HK-2 (cell line): ENCODE measurements at regions not wholly inside any gene's neighbourhood (a gene's known extent, or its start where the extent isn't known, plus 50 kb on each side); places are given as distances from the start of the nearest gene placed in this dataset.
A peak's percentile ranks its signal among the peaks of the same experiment; 100 is the strongest.
"Not testable (repeated sequence)": the region's sequence is repeated elsewhere in the genome, so short reads cannot be mapped to it uniquely, and the experiment has no call there.

Experiments
- DNase-seq: peaks from one replicate; pipeline ENCODE4 v3.0.0-alpha.2; 2018; ENCODE audit not compliant: unreplicated experiment

DNA sequence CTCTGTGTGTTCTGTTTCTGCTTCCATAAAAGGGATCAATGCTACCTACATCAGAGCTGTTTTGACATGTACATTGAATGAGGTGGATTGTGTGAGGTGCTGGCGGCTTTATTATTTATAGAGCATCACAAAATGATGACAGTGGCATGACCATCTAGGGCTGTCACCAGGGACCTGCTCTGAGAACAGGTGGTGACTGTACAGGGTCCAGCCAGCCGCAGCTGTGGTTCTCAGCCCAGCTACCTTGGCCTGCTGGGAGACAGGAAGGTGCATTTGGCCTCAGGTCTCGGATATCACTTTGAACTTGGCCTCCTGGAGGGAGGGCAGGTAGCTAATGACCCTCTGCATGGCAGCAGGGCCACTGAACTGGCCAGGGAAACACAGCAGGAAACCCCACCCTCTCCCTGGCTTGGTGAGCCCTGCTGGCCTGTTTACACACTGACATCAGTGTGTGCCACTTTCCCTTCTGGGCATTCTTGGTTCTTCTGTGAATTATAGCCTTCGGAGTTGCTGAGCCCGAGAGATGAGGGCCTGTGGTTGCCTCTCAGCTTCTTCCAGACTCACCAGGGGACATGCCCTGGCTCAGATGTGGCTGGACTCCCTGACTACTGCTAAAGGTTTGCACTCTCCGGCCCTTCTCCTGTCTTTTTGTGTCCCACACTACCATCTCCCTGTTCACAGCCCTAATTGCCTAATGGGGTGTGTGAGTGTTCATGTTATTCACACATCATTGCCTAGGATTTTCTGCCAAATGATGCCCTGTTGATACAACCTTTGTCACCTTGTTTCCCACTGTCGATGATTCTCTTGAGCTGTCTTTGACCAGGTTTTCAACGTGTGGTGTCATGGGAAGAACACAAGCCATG lies 109.2 kb upstream of the RAB12 start:
- DNase-seq: no peak

DNA sequence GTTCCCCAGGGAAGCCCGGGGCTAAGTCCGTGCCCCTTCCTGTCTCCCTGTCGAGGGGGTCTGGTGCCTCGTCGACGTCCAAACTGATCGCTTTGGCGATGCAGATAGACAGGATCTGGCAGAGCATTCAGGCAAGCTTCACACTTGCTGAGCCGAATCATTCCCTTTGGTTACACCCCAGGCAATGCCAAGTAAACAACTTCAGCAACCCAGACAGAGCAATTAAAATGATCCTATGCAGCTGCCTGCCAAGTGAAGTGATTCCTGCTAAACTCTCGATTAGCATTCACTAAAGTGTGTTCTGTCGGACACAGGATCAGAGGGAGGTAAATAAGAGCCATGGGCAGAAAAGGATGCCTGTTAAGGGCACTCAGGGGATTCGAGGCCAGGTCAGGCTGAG lies 108.2 kb upstream of the RAB12 start:
- DNase-seq: no peak

DNA sequence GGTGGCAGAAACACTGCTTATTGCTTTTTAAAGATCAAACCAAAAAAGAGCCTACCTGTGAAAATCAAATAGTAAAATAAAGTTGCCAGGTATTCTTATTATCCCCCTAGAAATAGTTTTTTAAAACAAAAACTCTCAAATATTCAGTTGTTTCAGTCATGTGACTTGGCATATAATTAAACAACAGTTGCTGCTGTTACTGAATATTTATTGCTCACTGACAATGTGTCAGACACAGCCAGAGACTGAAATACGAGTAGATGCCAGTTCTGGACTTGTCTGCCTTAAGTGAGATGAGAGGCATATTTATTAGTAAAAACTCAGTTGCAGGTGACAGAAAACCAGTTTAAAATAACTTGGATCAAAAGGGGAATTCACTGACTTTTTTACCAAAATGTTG lies 106.0 kb upstream of the RAB12 start:
- no peak for DNase-seq

DNA sequence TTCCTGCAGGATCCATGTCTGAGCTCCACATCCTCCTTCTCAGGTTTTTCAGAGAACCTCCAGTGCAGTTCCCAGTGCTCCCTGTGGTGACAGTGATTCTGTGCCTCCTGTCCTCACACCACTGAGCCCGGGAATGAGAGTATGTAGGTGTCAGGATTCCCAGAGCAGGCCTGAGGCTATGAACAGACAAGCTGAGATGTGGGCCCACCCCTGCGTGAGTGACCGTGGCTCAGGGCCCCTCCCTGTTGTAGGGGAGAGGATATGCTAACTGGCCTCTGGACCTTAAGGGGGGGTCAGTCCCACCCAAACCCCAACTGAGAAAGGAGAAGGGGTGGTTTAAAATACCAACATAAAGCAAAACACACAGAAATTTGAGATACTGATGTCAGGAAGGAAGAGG lies 104.8 kb upstream of the RAB12 start:
- no peak for DNase-seq

DNA sequence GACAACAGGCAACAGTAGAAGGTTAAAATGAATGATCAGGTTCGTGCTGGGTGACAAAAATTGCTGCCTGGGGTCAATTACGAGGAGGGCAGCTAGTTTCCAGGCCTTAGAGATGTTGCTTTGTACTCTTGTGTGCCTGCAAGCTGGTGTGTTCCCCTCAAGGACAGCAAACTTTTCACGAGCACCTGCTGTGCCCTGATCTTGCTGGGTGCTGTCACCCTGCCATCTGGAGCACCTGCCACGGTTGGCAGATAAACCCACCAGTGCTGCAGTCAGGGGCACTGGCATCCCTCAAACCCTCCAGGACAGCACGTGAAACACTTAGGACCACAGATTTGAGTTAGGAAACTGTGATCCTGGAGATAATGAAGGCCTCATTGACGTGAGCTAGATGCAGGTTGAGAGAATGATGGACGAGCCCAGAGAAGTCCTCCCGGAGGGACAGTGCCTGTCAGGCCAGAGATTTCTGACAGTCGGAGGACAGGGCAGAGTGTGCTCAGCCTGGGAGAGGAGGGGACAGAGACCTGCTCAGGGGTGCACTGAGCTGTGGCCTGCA lies 104.3 kb upstream of the RAB12 start:
- DNase-seq: no peak

DNA sequence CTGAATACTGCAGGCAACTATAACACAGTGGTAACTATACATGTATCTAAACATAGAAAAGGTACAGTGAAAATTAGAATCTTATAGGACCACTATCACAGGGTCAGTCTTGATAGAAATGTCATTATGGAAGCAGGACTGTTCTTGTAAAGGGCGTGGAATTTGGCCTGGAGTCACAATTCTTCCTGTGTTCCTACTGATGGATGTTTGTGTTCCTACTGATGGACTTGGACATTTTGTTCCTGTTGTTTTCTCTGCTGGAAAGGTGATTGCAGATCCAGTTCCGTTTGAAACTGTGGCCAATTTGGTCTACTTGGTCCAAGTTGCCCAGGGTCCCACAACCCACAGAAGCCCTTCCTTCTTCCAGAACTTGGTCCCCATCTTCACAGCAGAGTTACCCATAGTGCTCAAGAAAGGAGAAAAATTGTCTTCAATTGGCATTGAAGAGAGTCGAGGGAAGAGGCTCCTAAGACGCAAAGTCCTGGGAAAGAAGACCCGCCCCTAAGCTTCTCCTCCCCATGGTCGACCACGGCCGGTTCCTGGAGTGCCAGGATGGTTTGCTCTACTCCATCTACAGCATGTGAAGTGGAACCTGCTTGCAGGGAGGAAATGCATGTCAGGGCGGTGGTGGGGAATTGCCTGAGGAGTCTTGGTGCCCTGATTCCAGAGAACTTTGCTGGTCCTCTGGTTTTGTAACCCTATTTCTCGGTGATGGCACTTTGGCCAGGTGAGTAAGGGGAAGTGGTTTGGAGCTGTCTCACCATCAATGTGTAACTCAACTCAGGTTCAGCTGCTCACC lies 102.8 kb upstream of the RAB12 start:
- no peak for DNase-seq

DNA sequence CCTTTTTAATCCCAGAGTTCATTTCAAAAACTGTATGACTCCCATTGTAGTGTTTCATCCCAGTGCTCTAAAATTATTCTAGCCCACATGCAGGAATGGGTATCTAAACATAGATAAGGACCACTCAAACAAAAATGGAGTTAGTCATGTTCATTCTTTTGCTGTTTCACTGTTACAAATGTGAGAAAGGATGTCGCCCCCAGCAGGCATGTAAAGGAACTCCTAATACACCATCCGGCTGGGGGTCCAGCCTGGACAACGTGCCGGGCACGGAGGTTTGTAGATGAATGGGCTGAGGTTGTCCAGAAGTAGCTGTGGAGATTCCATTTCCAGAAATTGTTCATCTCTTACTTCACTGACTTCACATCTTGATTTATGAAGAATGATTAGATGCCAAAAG lies 101.9 kb upstream of the RAB12 start:
- DNase-seq: no peak

DNA sequence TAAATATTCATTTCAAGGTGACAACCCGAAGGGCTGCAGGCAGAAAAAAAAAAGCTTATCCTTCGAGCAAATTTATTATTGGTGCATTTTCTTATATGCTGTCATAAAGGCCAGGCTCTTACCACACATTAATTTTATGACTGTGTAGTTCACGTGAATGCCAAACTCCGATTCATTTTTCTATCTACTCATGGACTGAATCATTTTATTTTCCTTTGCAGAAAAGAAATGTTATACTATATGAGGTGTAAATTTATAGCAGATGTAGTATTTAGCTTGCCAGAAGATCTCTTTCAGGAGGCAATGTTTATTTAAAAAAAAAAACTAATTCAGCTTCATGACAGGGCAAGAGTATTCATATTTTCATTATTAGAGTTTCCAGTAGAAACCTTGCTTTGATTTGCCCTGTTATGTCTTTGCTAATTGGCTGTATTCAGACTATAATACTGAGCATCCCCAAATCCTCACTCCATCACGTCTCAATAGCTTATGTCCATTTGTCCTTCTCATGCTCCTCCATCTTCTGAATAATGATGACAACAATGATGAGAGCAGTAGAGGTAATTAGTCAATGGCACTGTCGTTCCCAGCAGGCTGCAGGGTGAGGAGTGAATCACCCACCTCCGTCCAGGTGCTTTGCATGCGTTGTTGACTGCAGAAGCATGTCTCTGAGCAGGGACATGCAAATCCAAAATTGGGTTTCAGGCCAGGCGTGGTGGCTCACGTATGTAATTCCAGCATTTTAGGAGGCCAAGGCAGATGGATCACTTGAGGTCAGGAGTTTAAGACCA lies 101.1 kb upstream of the RAB12 start:
- no peak for DNase-seq

DNA sequence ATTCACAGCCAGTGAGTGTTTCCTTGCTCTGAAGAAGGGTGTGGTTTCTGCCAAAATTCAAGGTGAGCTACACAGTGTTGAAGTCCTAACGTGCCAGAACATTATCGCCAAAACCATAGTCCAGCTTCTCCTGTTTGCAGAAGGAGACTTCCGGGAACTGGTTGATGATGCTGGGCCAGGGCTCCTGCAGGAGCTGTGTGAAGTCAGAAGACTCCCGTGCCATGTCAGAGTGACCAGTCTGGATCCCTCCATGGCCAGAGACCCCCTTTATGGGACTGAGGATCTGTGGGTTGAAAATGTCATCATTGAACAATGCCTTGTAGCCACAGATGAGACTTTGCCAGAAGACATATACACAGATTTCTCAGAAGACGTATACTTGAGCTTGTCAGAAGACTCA lies 96.0 kb upstream of the RAB12 start:
- DNase-seq: no peak

DNA sequence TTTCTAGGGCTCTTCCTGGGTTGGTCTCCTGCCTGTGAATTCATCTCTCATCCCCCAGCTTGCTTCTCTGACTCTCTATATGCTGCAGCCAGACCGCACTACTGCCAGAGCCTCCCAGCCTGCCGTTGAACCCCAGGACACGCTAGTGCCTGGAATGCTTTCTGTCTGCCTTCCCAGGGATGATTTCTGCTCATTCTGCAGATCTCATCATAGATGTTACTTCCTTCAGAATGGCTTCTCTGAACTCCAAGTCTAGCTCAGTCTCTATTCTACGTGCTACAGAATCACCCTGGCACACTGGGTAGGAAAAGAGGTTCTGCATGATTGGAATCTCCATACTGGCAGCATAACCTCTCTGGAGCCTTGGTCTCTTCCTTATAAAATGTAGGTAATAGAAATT lies 94.8 kb upstream of the RAB12 start:
- DNase-seq: no peak

DNA sequence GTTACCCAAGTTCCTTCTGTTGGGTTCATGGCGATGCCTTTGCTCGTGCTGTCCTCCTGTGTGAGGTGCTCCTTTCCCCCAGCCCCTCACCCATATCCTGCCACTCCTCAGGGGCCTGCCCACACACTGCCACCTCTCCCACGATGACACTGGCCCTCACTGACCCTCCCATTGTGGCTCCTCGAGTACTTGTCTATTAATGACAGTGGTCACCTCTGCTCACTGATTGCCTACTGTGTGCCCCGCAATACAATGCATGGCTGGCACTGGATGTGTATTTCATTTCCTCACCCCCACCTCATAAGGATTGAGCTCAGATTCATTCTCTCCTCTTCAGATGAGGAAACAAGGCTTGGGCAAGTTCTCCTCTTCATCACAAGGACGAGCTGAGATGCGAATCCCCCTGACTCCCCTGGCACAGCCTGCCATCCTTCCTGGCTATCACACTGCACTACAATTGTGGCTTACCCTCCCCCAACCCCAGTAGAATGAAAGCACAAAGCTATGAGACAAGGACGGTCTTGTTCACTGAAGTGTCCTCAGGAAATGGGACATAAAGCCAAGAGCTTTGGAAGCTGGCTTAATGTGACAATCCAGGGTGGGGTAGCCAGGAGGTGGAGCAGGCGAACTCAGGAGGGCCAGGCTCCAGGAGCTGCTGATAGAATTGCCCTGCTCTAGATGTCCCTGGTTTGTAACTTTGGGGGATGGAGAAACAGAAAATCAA lies 93.9 kb upstream of the RAB12 start:
- DNase-seq: no peak

DNA sequence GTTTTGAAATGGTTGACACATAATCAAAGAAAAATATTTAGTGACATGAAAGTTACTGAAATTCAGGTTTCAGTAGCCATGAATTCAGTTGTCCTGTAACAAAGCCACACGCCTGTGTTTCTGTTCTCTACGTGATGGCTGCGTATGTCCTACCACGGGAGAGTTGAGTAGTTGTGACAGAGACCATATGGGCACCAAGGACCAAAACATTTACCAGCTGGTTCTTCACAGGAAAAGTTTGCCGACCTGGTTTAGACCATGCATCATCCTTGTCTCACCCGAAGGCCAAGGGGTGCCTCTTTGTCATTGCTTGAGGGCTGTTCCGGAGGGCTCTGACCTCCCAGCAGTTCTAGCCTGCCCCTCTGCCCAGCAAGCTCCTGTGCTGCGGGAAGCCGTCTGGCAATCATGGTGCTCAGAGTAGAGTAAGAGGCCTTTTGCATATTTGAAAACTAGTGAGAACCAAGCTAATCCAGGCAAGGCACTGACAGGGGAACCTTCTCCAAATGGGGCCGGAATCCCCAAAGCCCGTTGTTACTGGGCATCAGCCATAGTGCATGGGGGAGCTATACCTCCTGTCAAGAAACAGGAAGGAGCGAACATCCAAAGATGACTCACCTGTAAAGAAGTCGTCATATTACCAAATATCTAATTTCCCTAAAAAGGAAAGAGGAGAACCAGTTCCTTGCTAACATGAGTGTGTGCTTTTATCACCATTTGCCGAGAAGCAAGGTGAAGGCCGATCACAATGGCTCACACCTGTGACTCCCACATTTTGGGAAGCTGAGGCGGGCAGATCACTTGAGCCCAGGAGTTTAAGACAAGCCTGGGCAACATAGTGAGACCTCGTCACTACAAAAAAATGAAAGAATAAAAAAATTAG lies 92.6 kb upstream of the RAB12 start:
- DNase-seq: no peak

DNA sequence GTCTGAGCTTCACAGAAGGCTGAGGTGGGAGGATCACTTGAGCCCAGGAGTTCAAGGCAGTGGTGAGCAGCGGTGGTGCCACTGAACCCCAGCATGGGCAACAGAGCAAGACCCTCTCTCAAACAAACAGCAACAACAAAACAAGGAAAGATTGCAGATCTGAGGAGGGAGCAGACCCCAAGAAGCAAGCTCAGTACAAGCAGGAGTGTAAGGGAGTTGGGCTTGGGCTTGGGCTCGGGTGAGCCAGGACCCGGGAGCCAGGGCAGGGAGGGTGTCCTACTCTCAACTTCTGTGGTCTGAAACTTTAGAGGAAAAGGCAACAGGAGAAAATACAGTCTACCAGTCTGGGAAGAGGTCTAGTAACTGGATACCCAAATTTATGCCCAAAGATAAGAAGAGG lies 92.0 kb upstream of the RAB12 start:
- no peak for DNase-seq

DNA sequence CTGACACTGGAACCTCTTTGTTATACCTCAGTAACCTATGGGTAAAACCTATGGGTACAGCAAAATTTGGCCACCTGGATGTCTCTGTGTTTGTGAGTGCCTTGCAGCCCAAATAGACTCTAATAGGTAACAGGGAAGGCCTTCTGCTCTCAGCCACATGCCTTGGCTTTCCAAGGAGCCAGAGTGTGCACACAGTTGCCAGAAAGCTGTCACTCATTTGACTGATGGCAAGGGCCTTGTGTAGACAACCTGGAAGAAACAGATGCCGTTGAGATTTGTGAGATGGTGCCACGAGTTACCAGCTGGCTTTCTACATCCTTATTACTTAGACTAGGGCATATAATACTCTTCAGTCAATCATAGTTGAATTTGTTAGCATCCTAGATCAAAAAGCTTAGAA lies 90.1 kb upstream of the RAB12 start:
- no peak for DNase-seq

DNA sequence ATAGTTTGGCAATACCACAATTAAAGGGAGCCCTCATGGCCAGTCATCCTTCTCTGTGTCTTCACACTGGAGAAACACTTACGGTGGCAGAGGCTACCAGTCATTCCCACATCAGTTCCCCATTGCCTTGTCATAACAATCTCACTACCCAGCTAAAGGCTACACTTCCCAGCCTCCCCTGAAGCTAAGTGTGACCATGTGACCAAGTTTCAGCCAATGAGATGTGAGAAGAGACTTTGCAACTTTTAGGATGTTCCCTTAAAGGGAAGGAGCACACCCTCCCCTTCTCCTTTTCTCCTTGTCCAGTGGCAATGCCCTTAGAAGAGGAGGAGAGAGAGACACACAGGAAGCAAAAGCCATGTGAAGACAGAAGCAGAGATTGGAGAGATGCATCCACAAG lies 89.0 kb upstream of the RAB12 start:
- DNase-seq: no peak

DNA sequence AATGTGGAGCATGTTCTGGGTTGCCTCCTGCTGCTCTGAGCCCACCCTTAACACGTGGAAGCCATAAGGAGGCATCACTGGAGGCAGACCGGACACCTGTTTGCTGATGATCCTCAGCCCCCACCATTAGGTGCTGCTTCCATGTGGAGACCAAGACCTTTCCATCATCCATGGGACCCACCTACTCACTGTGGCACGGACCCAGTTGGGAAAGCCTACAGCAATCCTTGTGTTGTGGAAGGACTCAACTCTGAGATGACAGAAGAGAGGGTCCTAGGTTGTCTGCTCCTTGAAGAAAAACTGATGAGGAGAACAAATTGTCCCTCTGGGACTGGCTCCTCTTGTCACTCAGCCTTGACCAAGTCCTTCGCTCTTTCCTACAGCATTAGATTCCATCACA lies 86.5 kb upstream of the RAB12 start:
- no peak for DNase-seq

DNA sequence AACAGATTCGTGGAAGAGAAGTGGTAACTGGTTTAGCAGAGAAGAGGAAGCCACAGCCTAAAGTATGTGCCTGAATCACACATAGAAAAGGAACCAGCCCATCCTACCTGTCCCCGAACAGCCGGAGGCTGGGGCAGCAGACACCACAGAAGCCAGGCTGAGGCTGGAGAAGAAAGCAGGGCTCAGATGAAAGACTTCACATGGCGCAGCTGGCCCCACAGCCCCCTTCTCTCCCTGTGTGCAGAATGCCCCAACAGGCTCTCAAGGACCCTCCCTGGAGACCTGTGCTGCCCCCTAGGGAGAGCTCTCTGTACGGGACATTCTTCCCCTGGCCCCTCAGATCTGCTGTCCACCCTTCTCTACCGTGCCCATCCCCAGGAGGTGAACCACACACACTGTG lies 83.5 kb upstream of the RAB12 start:
- DNase-seq: no peak

DNA sequence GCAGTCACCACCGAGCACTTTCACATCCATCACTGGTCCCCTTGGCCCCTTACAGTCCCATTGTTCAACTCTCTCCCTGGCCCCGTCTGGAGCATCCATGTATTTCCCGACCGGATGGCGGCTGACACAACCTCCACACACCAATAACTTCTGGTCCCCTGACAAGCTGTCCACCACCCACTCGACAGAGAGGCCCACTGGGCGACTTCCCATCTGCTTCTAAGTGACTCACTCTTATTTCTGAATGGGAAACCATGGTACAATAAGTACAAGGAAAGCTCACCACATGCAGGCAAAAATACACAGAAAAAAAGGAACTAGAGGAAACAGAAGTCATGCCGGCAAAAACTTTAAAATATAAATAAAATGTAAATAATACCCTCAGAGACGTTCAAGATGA lies 82.9 kb upstream of the RAB12 start:
- DNase-seq: no peak

DNA sequence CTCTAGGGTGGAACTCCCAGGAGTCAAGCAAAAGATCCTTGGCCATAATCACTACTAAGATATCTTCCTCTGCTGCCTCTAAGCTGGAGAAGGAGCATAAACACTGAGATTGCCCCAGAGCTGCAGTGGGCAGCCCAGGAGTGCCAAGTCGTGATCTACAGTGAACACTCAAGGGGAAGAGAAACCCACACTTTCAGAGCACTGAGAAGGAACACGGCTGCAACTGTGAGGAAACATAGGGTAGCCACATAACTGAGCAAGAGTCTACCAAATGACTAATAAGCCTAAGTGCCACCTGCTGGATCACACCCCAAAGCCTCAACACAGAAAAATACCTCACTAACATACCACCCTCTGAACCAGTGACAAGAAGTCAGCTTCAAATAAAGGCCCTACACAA lies 79.6 kb upstream of the RAB12 start:
- no peak for DNase-seq

DNA sequence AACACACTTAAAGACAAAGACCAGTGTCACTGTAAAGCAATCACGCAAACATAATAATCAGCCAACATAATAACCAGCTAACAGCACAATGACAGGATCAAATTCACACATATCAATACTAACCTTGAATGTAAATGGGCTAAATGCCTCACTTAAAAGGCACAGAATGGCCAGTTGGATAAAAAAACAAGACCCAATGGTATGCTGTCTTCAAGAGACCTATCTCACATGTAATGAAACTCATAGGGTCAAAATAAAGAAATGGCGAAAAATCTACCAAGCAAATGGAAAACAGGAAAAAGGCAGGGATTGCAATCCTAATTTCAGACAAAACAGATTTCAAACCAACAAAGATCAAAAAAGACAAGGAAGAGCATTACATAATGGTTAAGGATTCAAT lies 78.2 kb upstream of the RAB12 start:
- not testable (repeated sequence) for DNase-seq

DNA sequence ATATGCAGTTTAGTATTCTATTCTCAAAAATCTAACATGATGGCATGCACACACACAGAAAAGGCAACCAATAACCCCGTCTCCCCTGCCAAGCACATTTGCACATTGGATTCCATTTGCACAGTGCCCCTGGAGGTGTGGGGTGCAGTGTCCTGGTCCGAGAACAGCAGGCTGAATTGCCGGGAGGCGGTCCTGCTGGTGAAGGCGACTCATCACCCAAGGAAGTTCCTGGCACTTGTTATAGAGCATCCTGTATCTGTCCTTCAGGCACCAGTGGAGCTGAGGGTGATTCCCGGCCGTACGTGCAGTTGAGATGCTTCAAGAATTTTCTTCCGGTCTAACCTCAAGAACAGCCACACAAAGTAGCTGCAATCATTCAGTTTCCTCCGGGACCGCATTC lies 73.0 kb upstream of the RAB12 start:
- peak; percentile 14 for DNase-seq
